ENCODE measurements at regions not wholly inside any gene's neighbourhood (a gene's known extent, or its start where the extent isn't known, plus 50 kb on each side); places are given as distances from the start of the nearest gene placed in this dataset.

DNA sequence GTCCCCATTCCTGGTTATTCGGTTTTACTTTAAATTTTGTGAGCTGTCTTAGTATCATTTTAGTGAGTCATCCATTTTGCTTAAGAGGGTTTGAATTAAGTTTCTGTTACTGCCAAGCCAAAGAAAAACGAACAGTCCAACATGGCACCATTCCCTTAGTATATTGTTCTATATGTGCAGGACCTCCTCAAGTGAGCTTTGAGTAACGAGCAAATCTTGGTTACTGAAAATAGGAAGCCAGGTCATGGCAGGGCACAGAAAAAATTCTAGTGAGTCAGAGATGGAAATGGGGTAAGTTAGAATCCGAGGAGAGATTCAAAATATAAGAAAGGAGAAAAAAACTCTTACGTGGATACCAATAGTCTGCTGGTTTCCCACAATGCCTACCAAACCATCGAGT lies 292.9 kb downstream of the BAMBI start (continued):
- TF ChIP-seq, protein P1, sequence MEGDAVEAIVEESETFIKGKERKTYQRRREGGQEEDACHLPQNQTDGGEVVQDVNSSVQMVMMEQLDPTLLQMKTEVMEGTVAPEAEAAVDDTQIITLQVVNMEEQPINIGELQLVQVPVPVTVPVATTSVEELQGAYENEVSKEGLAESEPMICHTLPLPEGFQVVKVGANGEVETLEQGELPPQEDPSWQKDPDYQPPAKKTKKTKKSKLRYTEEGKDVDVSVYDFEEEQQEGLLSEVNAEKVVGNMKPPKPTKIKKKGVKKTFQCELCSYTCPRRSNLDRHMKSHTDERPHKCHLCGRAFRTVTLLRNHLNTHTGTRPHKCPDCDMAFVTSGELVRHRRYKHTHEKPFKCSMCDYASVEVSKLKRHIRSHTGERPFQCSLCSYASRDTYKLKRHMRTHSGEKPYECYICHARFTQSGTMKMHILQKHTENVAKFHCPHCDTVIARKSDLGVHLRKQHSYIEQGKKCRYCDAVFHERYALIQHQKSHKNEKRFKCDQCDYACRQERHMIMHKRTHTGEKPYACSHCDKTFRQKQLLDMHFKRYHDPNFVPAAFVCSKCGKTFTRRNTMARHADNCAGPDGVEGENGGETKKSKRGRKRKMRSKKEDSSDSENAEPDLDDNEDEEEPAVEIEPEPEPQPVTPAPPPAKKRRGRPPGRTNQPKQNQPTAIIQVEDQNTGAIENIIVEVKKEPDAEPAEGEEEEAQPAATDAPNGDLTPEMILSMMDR (conservative IDR thresholded peaks at IDR 0.05; ENCODE audit: low read depth in 2 of 2): no peak
- TF ChIP-seq, protein P2, sequence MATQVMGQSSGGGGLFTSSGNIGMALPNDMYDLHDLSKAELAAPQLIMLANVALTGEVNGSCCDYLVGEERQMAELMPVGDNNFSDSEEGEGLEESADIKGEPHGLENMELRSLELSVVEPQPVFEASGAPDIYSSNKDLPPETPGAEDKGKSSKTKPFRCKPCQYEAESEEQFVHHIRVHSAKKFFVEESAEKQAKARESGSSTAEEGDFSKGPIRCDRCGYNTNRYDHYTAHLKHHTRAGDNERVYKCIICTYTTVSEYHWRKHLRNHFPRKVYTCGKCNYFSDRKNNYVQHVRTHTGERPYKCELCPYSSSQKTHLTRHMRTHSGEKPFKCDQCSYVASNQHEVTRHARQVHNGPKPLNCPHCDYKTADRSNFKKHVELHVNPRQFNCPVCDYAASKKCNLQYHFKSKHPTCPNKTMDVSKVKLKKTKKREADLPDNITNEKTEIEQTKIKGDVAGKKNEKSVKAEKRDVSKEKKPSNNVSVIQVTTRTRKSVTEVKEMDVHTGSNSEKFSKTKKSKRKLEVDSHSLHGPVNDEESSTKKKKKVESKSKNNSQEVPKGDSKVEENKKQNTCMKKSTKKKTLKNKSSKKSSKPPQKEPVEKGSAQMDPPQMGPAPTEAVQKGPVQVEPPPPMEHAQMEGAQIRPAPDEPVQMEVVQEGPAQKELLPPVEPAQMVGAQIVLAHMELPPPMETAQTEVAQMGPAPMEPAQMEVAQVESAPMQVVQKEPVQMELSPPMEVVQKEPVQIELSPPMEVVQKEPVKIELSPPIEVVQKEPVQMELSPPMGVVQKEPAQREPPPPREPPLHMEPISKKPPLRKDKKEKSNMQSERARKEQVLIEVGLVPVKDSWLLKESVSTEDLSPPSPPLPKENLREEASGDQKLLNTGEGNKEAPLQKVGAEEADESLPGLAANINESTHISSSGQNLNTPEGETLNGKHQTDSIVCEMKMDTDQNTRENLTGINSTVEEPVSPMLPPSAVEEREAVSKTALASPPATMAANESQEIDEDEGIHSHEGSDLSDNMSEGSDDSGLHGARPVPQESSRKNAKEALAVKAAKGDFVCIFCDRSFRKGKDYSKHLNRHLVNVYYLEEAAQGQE (IDR thresholded peaks at IDR 0.05; ENCODE audit: unreplicated experiment): no peak
- no peak for TF ChIP-seq CREB1 (CRISPR knock-in tag; IDR thresholded peaks at IDR 0.05; ENCODE audit: low read depth)
- no peak for TF ChIP-seq JUNB (IDR thresholded peaks at IDR 0.05; ENCODE audit: unreplicated experiment)
- TF ChIP-seq EZH2 (IDR thresholded peaks at IDR 0.05; ENCODE audit: low read depth, unreplicated experiment): no peak

DNA sequence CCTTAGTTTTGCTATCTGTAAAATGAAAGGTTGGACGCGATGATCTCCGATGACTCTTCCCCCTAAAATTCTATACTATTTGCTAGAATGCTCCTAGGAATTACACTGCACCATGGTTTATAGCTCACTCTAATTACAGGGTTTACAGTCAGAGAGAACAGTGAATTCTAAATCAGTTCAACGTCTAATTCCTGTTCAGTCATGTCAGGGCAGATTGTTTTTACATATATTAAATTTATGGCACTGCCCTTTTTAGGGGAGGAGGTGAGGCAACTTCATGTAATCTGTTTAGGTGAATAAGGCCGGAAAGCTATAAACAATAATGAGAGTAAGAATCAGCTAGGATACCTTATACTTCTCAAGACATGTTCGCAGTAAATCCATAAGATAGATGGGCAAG lies 293.9 kb downstream of the BAMBI start:
- Histone ChIP-seq H3K4me3 (no peak overlapping the region), H4K20me1 (replicated peaks; ENCODE audit: insufficient read depth) (no peaks in the 10 kb centered on the region), H3F3A (replicated peaks; ENCODE audit: low read depth) (no peaks in the 10 kb centered on the region), H3K4me1 (ENCODE audit: insufficient read depth) (peaks cover 7% of the 10 kb centered on the region; the same call in 1 of the 2 replicates), H3K27me3 (ENCODE audit: insufficient read depth) (no peaks in the 10 kb centered on the region), H3K27ac (ENCODE audit: low read depth) (no peak overlapping the region), H3K79me2 (replicated peaks; ENCODE audit: insufficient read depth) (no peaks in the 10 kb centered on the region), H3K4me2 (no peak overlapping the region), H2AFZ (no peak overlapping the region), H3K36me3 (ENCODE audit: insufficient read depth) (no peaks in the 10 kb centered on the region), H3K9me2 (ENCODE audit: insufficient read depth) (peaks cover 10% of the 10 kb centered on the region; the same call in 1 of the 2 replicates)
- TF ChIP-seq POLR2AphosphoS5 (IDR thresholded peaks at IDR 0.05; ENCODE audit: low read depth): no peak
- TF ChIP-seq ZNF331 (CRISPR knock-in tag; IDR thresholded peaks at IDR 0.05; ENCODE audit: low read depth): no peak
- DNase-seq (ENCODE audit: low spot score): no peak
- ATAC-seq: no peak
- H3K9me3 Mint-ChIP-seq: 0 out of 3 replicates have a peak, but pooled peaks cover 4% of the 10 kb centered on the region
- H3K27ac Mint-ChIP-seq: no peak overlapping the region
- no peaks in the 10 kb centered on the region for H3K36me3 Mint-ChIP-seq (ENCODE audit: low read depth)
- peaks cover 6% of the 10 kb centered on the region for H3K27me3 Mint-ChIP-seq (ENCODE audit: insufficient read depth, low read depth, poor library complexity)
- peaks cover 10% of the 10 kb centered on the region for H3K4me1 Mint-ChIP-seq
- H3K4me3 Mint-ChIP-seq: no peak overlapping the region

DNA sequence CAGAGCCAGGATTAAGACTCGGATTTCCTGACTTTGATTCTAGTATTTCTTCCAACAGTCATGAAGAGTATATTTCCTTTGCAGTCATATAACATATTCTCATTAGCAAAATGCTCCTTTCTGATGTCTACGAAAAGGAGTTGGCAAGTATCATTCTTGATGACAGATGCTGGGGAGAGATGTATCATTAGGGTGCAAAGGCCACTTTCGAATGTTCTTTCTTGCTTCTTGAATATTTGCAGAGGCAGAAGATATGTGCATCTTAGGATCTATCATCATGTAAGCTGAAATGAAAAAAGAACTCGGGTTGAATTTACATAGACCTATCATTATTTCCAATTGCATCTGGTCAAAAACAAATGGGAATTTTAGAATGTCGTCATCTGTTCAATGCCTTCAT lies 294.4 kb downstream of the BAMBI start:
- H3K4me1 ChIP-seq (ENCODE audit: insufficient read depth): peaks cover 9% of the 10 kb centered on the region; the same call in 1 of the 2 replicates
- H3K4me3 Mint-ChIP-seq: no peak overlapping the region
- H3K27ac Mint-ChIP-seq: no peak overlapping the region
- H3K27me3 Mint-ChIP-seq (ENCODE audit: insufficient read depth, low read depth, poor library complexity): peaks cover 6% of the 10 kb centered on the region
- no peaks in the 10 kb centered on the region for H3K36me3 ChIP-seq (ENCODE audit: insufficient read depth)
- H3K27ac ChIP-seq (ENCODE audit: low read depth): no peak overlapping the region
- H3K27me3 ChIP-seq (ENCODE audit: insufficient read depth): no peaks in the 10 kb centered on the region
- DNase-seq (ENCODE audit: low spot score) (no peak), ATAC-seq (no peak)
- no peaks in the 10 kb centered on the region for H3K79me2 ChIP-seq (replicated peaks; ENCODE audit: insufficient read depth)
- no peaks in the 10 kb centered on the region for H4K20me1 ChIP-seq (replicated peaks; ENCODE audit: insufficient read depth)
- peaks cover 10% of the 10 kb centered on the region for H3K4me1 Mint-ChIP-seq
- H2AFZ ChIP-seq: no peak overlapping the region
- 0 out of 3 replicates have a peak, but pooled peaks cover 4% of the 10 kb centered on the region for H3K9me3 Mint-ChIP-seq
- no peaks in the 10 kb centered on the region for H3K36me3 Mint-ChIP-seq (ENCODE audit: low read depth)
- H3K4me3 ChIP-seq: no peak overlapping the region
- H3K4me2 ChIP-seq: no peak overlapping the region
- peaks cover 10% of the 10 kb centered on the region; the same call in 1 of the 2 replicates for H3K9me2 ChIP-seq (ENCODE audit: insufficient read depth)
- H3F3A ChIP-seq (replicated peaks; ENCODE audit: low read depth): no peaks in the 10 kb centered on the region
- TF ChIP-seq, protein P3, sequence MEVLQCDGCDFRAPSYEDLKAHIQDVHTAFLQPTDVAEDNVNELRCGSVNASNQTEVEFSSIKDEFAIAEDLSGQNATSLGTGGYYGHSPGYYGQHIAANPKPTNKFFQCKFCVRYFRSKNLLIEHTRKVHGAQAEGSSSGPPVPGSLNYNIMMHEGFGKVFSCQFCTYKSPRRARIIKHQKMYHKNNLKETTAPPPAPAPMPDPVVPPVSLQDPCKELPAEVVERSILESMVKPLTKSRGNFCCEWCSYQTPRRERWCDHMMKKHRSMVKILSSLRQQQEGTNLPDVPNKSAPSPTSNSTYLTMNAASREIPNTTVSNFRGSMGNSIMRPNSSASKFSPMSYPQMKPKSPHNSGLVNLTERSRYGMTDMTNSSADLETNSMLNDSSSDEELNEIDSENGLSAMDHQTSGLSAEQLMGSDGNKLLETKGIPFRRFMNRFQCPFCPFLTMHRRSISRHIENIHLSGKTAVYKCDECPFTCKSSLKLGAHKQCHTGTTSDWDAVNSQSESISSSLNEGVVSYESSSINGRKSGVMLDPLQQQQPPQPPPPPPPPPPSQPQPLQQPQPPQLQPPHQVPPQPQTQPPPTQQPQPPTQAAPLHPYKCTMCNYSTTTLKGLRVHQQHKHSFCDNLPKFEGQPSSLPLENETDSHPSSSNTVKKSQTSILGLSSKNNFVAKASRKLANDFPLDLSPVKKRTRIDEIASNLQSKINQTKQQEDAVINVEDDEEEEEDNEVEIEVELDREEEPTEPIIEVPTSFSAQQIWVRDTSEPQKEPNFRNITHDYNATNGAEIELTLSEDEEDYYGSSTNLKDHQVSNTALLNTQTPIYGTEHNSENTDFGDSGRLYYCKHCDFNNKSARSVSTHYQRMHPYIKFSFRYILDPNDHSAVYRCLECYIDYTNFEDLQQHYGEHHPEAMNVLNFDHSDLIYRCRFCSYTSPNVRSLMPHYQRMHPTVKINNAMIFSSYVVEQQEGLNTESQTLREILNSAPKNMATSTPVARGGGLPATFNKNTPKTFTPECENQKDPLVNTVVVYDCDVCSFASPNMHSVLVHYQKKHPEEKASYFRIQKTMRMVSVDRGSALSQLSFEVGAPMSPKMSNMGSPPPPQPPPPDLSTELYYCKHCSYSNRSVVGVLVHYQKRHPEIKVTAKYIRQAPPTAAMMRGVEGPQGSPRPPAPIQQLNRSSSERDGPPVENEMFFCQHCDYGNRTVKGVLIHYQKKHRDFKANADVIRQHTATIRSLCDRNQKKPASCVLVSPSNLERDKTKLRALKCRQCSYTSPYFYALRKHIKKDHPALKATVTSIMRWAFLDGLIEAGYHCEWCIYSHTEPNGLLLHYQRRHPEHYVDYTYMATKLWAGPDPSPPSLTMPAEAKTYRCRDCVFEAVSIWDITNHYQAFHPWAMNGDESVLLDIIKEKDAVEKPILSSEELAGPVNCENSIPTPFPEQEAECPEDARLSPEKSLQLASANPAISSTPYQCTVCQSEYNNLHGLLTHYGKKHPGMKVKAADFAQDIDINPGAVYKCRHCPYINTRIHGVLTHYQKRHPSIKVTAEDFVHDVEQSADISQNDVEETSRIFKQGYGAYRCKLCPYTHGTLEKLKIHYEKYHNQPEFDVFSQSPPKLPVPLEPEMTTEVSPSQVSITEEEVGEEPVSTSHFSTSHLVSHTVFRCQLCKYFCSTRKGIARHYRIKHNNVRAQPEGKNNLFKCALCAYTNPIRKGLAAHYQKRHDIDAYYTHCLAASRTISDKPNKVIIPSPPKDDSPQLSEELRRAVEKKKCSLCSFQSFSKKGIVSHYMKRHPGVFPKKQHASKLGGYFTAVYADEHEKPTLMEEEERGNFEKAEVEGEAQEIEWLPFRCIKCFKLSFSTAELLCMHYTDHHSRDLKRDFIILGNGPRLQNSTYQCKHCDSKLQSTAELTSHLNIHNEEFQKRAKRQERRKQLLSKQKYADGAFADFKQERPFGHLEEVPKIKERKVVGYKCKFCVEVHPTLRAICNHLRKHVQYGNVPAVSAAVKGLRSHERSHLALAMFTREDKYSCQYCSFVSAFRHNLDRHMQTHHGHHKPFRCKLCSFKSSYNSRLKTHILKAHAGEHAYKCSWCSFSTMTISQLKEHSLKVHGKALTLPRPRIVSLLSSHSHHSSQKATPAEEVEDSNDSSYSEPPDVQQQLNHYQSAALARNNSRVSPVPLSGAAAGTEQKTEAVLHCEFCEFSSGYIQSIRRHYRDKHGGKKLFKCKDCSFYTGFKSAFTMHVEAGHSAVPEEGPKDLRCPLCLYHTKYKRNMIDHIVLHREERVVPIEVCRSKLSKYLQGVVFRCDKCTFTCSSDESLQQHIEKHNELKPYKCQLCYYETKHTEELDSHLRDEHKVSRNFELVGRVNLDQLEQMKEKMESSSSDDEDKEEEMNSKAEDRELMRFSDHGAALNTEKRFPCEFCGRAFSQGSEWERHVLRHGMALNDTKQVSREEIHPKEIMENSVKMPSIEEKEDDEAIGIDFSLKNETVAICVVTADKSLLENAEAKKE (CRISPR knock-in tag; IDR thresholded peaks at IDR 0.05): no peak
- TF ChIP-seq EZH2phosphoT487 (IDR thresholded peaks at IDR 0.05; ENCODE audit: unreplicated experiment): no peak

All from GM23338 (cell line).